ENCODE measurements at regions not wholly inside any gene's neighbourhood (a gene's known extent, or its start where the extent isn't known, plus 50 kb on each side); places are given as distances from the start of the nearest gene placed in this dataset.

GRCh38 chr4:188552741-188553275 lies 413.6 kb downstream of the TRIML1 start:
- DNase-seq (ENCODE audit: low read depth), result no peak

- no peak for DNase-seq (ENCODE audit: low read depth)
These were observed 415.2 kb downstream of the TRIML1 start for GRCh38 chr4:188554413-188554812.

- no peak for DNase-seq (ENCODE audit: low read depth)
These were observed 433.9 kb downstream of the TRIML1 start for GRCh38 chr4:188573104-188573503.

GRCh38 chr4:188578657-188579056 lies 439.4 kb downstream of the TRIML1 start:
- no peak for DNase-seq (ENCODE audit: low read depth)

- DNase-seq (ENCODE audit: low read depth), result no peak
These were observed 456.8 kb downstream of the TRIML1 start for GRCh38 chr4:188596021-188596420.

- no peak for DNase-seq (ENCODE audit: low read depth)
These were observed 464.4 kb downstream of the TRIML1 start for GRCh38 chr4:188603646-188604045.

- DNase-seq (ENCODE audit: low read depth), result no peak
These were observed 467.4 kb downstream of the TRIML1 start for GRCh38 chr4:188606635-188607034.

GRCh38 chr4:188611143-188611542 lies 471.9 kb downstream of the TRIML1 start:
- no peak for DNase-seq (ENCODE audit: low read depth)

- no peak for DNase-seq (ENCODE audit: low read depth)
These were observed 473.4 kb downstream of the TRIML1 start for GRCh38 chr4:188612659-188613058.

- no peak for DNase-seq (ENCODE audit: low read depth)
These were observed 474.7 kb downstream of the TRIML1 start for GRCh38 chr4:188613976-188614375.

- no peak for DNase-seq (ENCODE audit: low read depth)
These were observed 480.4 kb downstream of the TRIML1 start for GRCh38 chr4:188619456-188620149.

GRCh38 chr4:188620608-188621007 lies 481.4 kb downstream of the TRIML1 start:
- DNase-seq (ENCODE audit: low read depth), result no peak

- no peak for DNase-seq (ENCODE audit: low read depth)
These were observed 484.1 kb downstream of the TRIML1 start for GRCh38 chr4:188623314-188623854.

GRCh38 chr4:188624370-188624769 lies 485.1 kb downstream of the TRIML1 start:
- DNase-seq (ENCODE audit: low read depth), result no peak

GRCh38 chr4:188627892-188628291 lies 488.7 kb downstream of the TRIML1 start:
- DNase-seq (ENCODE audit: low read depth), result no peak

- no peak for DNase-seq (ENCODE audit: low read depth)
These were observed 500.3 kb downstream of the TRIML1 start for GRCh38 chr4:188639479-188640100.

GRCh38 chr4:188647820-188648370 lies 508.7 kb downstream of the TRIML1 start:
- no peak for DNase-seq (ENCODE audit: low read depth)

GRCh38 chr4:188649635-188650034 lies 510.4 kb downstream of the TRIML1 start:
- DNase-seq (ENCODE audit: low read depth), result no peak

- no peak for DNase-seq (ENCODE audit: low read depth)
These were observed 511.3 kb downstream of the TRIML1 start for GRCh38 chr4:188650516-188650915.

- DNase-seq (ENCODE audit: low read depth), result no peak
These were observed 518.1 kb downstream of the TRIML1 start for GRCh38 chr4:188657365-188657764.

- no peak for DNase-seq (ENCODE audit: low read depth)
These were observed 519.8 kb downstream of the TRIML1 start for GRCh38 chr4:188658958-188659522.

- DNase-seq (ENCODE audit: low read depth), result no peak
These were observed 521.6 kb downstream of the TRIML1 start for GRCh38 chr4:188660796-188661195.
